Activated naive CD4-positive, alpha-beta T cell treated with anti-CD3 and anti-CD28 coated beads for 36 hours (primary cell): ENCODE measurements at regions not wholly inside any gene's neighbourhood (a gene's known extent, or its start where the extent isn't known, plus 50 kb on each side); places are given as distances from the start of the nearest gene placed in this dataset.
"Not testable (repeated sequence)": the region's sequence is repeated elsewhere in the genome, so short reads cannot be mapped to it uniquely, and the experiment has no call there.

Experiments
- CTCF ChIA-PET: fragments of 350-600 bp; sonication (Branson Sonifier 250); formaldehyde crosslinking; loops from one replicate; lab custom pipeline; 2021; ENCODE audit warnings: antibody characterized with exemption; lab: Charles Lee
- DNase-seq: peaks from one replicate; pipeline ENCODE4 v3.0.0-alpha.2; 2020
- H3K27ac Mint-ChIP-seq: one replicate; pipeline ENCODE4 v1.8.0; 2021; ENCODE audit warnings: mild to moderate bottlenecking, mixed read lengths
- H3K27me3 Mint-ChIP-seq: one replicate; pipeline ENCODE4 v1.8.0; 2021; ENCODE audit warnings: low read depth, mixed read lengths
- H3K36me3 Mint-ChIP-seq: one replicate; pipeline ENCODE4 v1.8.0; 2021; ENCODE audit warnings: low read depth, mixed read lengths
- H3K4me1 Mint-ChIP-seq: one replicate; pipeline ENCODE4 v1.8.0; 2021; ENCODE audit warnings: low read depth, mixed read lengths
- H3K4me3 Mint-ChIP-seq: one replicate; pipeline ENCODE4 v1.8.0; 2021; ENCODE audit warnings: mild to moderate bottlenecking, moderate library complexity, mixed read lengths
- H3K9me3 Mint-ChIP-seq: one replicate; pipeline ENCODE4 v1.8.0; 2021; ENCODE audit warnings: mixed read lengths
- intact Hi-C: fragments of 100-400 bp; cut with micrococcal nuclease; formaldehyde crosslinking; loops from one replicate; pipeline ENCODE4 v1.15.1; 2023

GRCh38 chr18:34516996-34517395 is 193.1 kb upstream of the DTNA start:
- H3K27me3 Mint-ChIP-seq, H3K36me3 Mint-ChIP-seq, DNase-seq, H3K27ac Mint-ChIP-seq, H3K4me1 Mint-ChIP-seq, H3K4me3 Mint-ChIP-seq, intact Hi-C loops: not testable (repeated sequence)
- peaks cover 17% of the 10 kb centered on the region for H3K9me3 Mint-ChIP-seq
- CTCF ChIA-PET = interaction anchor here (0.7 kb wide), 1 partner anchor 248 kb away, joined by 3 read pairs; no protein-coding TSS in a partner anchor

- CTCF ChIA-PET = no interaction called here
- Mint-ChIP-seq H3K27me3 (no peaks in the 10 kb centered on the region), H3K4me1 (no peaks in the 10 kb centered on the region), H3K9me3 (peaks cover 16% of the 10 kb centered on the region), H3K27ac (no peak overlapping the region), H3K36me3 (no peaks in the 10 kb centered on the region), H3K4me3 (no peak overlapping the region)
- intact Hi-C loops = no loop called here
- DNase-seq = no peak
Observed at GRCh38 chr18:34521040-34521439, 189.1 kb upstream of the DTNA start.

- H3K4me3 Mint-ChIP-seq = no peak overlapping the region
- no peak overlapping the region for H3K27ac Mint-ChIP-seq
- intact Hi-C loops = no loop called here
- DNase-seq = no peak
- H3K4me1 Mint-ChIP-seq = no peaks in the 10 kb centered on the region
- CTCF ChIA-PET = no interaction called here
- H3K36me3 Mint-ChIP-seq = no peaks in the 10 kb centered on the region
- peaks cover 11% of the 10 kb centered on the region for H3K9me3 Mint-ChIP-seq
- no peaks in the 10 kb centered on the region for H3K27me3 Mint-ChIP-seq
Observed at GRCh38 chr18:34522603-34523002, 187.5 kb upstream of the DTNA start.

GRCh38 chr18:34525244-34525643 is 184.9 kb upstream of the DTNA start:
- Mint-ChIP-seq H3K27me3 (no peaks in the 10 kb centered on the region), H3K36me3 (no peaks in the 10 kb centered on the region), H3K4me1 (no peaks in the 10 kb centered on the region), H3K9me3 (peaks cover 8% of the 10 kb centered on the region), H3K27ac (no peak overlapping the region), H3K4me3 (no peak overlapping the region)
- intact Hi-C loops = no loop called here
- DNase-seq = no peak
- CTCF ChIA-PET = no interaction called here

- H3K36me3 Mint-ChIP-seq = no peaks in the 10 kb centered on the region
- H3K27me3 Mint-ChIP-seq = no peaks in the 10 kb centered on the region
- no peak for DNase-seq
- intact Hi-C loops = no loop called here
- CTCF ChIA-PET = no interaction called here
- no peaks in the 10 kb centered on the region for H3K4me1 Mint-ChIP-seq
- peaks cover 10% of the 10 kb centered on the region for H3K9me3 Mint-ChIP-seq
- H3K27ac Mint-ChIP-seq = no peak overlapping the region
- no peak overlapping the region for H3K4me3 Mint-ChIP-seq
Observed at GRCh38 chr18:34528177-34528576, 181.9 kb upstream of the DTNA start.

- intact Hi-C loops = no loop called here
- Mint-ChIP-seq H3K36me3 (no peaks in the 10 kb centered on the region), H3K9me3 (peaks cover 13% of the 10 kb centered on the region), H3K4me3 (no peak overlapping the region), H3K27ac (no peak overlapping the region), H3K27me3 (no peaks in the 10 kb centered on the region), H3K4me1 (no peaks in the 10 kb centered on the region)
- CTCF ChIA-PET = interaction anchor here (0.7 to 1.1 kb wide), 2 partner anchors 19 kb away, joined by 3 read pairs; no protein-coding TSS in a partner anchor
- DNase-seq = no peak
Observed at GRCh38 chr18:34529358-34530335, 180.5 kb upstream of the DTNA start.

- H3K4me3 Mint-ChIP-seq = no peak overlapping the region
- no peaks in the 10 kb centered on the region for H3K4me1 Mint-ChIP-seq
- CTCF ChIA-PET = no interaction called here
- intact Hi-C loops = no loop called here
- DNase-seq = no peak
- H3K27me3 Mint-ChIP-seq = no peaks in the 10 kb centered on the region
- peaks cover 16% of the 10 kb centered on the region for H3K9me3 Mint-ChIP-seq
- H3K36me3 Mint-ChIP-seq = no peaks in the 10 kb centered on the region
- H3K27ac Mint-ChIP-seq = no peak overlapping the region
Observed at GRCh38 chr18:34531110-34531509, 179.0 kb upstream of the DTNA start.

GRCh38 chr18:34534642-34535041 is 175.5 kb upstream of the DTNA start:
- peaks cover 12% of the 10 kb centered on the region for H3K9me3 Mint-ChIP-seq
- CTCF ChIA-PET = not testable (repeated sequence)

GRCh38 chr18:34540897-34541296 is 169.2 kb upstream of the DTNA start:
- intact Hi-C loops = no loop called here
- CTCF ChIA-PET = no interaction called here
- no peak for DNase-seq

More at GRCh38 chr18:34534642-34535041, 175.5 kb upstream of the DTNA start:
- H3K4me1 Mint-ChIP-seq, H3K27ac Mint-ChIP-seq, H3K36me3 Mint-ChIP-seq, H3K4me3 Mint-ChIP-seq, DNase-seq, intact Hi-C loops, H3K27me3 Mint-ChIP-seq: not testable (repeated sequence)

GRCh38 chr18:34542625-34543024 is 167.5 kb upstream of the DTNA start:
- intact Hi-C loops = no loop called here

More at GRCh38 chr18:34540897-34541296, 169.2 kb upstream of the DTNA start:
- Mint-ChIP-seq H3K9me3 (no peaks in the 10 kb centered on the region), H3K27me3 (no peaks in the 10 kb centered on the region), H3K27ac (no peak overlapping the region), H3K4me3 (no peak overlapping the region), H3K4me1 (no peaks in the 10 kb centered on the region), H3K36me3 (no peaks in the 10 kb centered on the region)

GRCh38 chr18:34543356-34543755 is 166.7 kb upstream of the DTNA start:
- CTCF ChIA-PET = interaction anchor here (1.0 kb wide), 1 partner anchor 119 kb away, joined by 3 read pairs; no protein-coding TSS in a partner anchor
- Mint-ChIP-seq H3K36me3 (no peaks in the 10 kb centered on the region), H3K4me1 (no peaks in the 10 kb centered on the region)

More at GRCh38 chr18:34542625-34543024, 167.5 kb upstream of the DTNA start:
- CTCF ChIA-PET = interaction anchor here (1.0 kb wide), 1 partner anchor 119 kb away, joined by 3 read pairs; no protein-coding TSS in a partner anchor
- Mint-ChIP-seq H3K36me3 (no peaks in the 10 kb centered on the region), H3K4me1 (no peaks in the 10 kb centered on the region), H3K27ac (no peak overlapping the region), H3K27me3 (no peaks in the 10 kb centered on the region), H3K9me3 (no peaks in the 10 kb centered on the region), H3K4me3 (no peak overlapping the region)
- DNase-seq = no peak

GRCh38 chr18:34543945-34544344 is 166.2 kb upstream of the DTNA start:
- no peak for DNase-seq
- H3K4me1 Mint-ChIP-seq = no peaks in the 10 kb centered on the region
- H3K9me3 Mint-ChIP-seq = no peaks in the 10 kb centered on the region
- no peaks in the 10 kb centered on the region for H3K36me3 Mint-ChIP-seq
- CTCF ChIA-PET = no interaction called here
- no peaks in the 10 kb centered on the region for H3K27me3 Mint-ChIP-seq
- intact Hi-C loops = no loop called here
- H3K4me3 Mint-ChIP-seq = no peak overlapping the region
- no peak overlapping the region for H3K27ac Mint-ChIP-seq

More at GRCh38 chr18:34543356-34543755, 166.7 kb upstream of the DTNA start:
- H3K4me3 Mint-ChIP-seq = no peak overlapping the region
- no peak for DNase-seq
- intact Hi-C loops = no loop called here
- H3K27me3 Mint-ChIP-seq = no peaks in the 10 kb centered on the region
- H3K27ac Mint-ChIP-seq = no peak overlapping the region
- no peaks in the 10 kb centered on the region for H3K9me3 Mint-ChIP-seq

- Mint-ChIP-seq H3K27me3 (no peaks in the 10 kb centered on the region), H3K9me3 (no peaks in the 10 kb centered on the region), H3K4me1 (no peaks in the 10 kb centered on the region), H3K4me3 (no peak overlapping the region), H3K27ac (no peak overlapping the region), H3K36me3 (no peaks in the 10 kb centered on the region)
- DNase-seq = no peak
- CTCF ChIA-PET = no interaction called here
- intact Hi-C loops = no loop called here
Observed at GRCh38 chr18:34544930-34545329, 165.2 kb upstream of the DTNA start.
